HEK293T (cell line): ENCODE measurements at regions not wholly inside any gene's neighbourhood (a gene's known extent, or its start where the extent isn't known, plus 50 kb on each side); places are given as distances from the start of the nearest gene placed in this dataset.

Experiments used
- CTCF ChIA-PET: fragments of 350-600 bp; formaldehyde crosslinking; extraction: SDS; loops from one replicate; lab custom pipeline; 2021; ENCODE audit warnings: antibody characterized with exemption, inconsistent platforms; lab: Yijun Ruan, JAX
- POLR2A ChIA-PET: fragments of 350-600 bp; formaldehyde crosslinking; extraction: SDS; loops from one replicate; lab custom pipeline; 2020; ENCODE audit warnings: antibody characterized with exemption, inconsistent platforms; lab: Yijun Ruan, JAX
- DNase-seq: peaks from one replicate; pipeline ENCODE4 v3.0.0; 2012; ENCODE audit warnings: mixed read lengths; ENCODE audit errors: extremely low spot score
- ARNT ChIP-seq: fragments of 450-650 bp; IDR thresholded peaks from 2 replicates; pipeline ENCODE4 v1.6.1; 2017; ENCODE audit warnings: mild to moderate bottlenecking
- BHLHE40 ChIP-seq: fragments of 450-650 bp; IDR thresholded peaks from 2 replicates; pipeline ENCODE4 v1.6.1; 2016; ENCODE audit warnings: mild to moderate bottlenecking, moderate library complexity, borderline replicate concordance
- CTBP1 ChIP-seq: fragments of 450-650 bp; IDR thresholded peaks from 2 replicates; pipeline ENCODE4 v1.6.1; 2016; ENCODE audit warnings: borderline replicate concordance
- ELF4 ChIP-seq: fragments of 450-650 bp; IDR thresholded peaks from 2 replicates; pipeline ENCODE4 v1.6.1; 2017; ENCODE audit warnings: antibody characterized with exemption
- FOXA1 ChIP-seq: fragments of 450-650 bp; IDR thresholded peaks from 2 replicates; pipeline ENCODE4 v1.6.1; 2016; ENCODE audit warnings: mild to moderate bottlenecking
- FOXK2 ChIP-seq: fragments of 450-650 bp; IDR thresholded peaks from 2 replicates; pipeline ENCODE4 v1.6.1; 2016; ENCODE audit warnings: mild to moderate bottlenecking
- FOXM1 ChIP-seq: fragments of 450-650 bp; IDR thresholded peaks from 2 replicates; pipeline ENCODE4 v1.6.1; 2017; ENCODE audit warnings: mild to moderate bottlenecking, borderline replicate concordance
- HDGF ChIP-seq: fragments of 450-650 bp; IDR thresholded peaks from 2 replicates; pipeline ENCODE4 v1.6.1; 2017; ENCODE audit warnings: antibody characterized with exemption, borderline replicate concordance
- L3MBTL2 ChIP-seq: fragments of 450-650 bp; conservative IDR thresholded peaks from 2 replicates; pipeline ENCODE4 v1.6.1; 2016; ENCODE audit warnings: mild to moderate bottlenecking
- LEF1 ChIP-seq: fragments of 450-650 bp; IDR thresholded peaks from 2 replicates; pipeline ENCODE4 v1.6.1; 2017; ENCODE audit warnings: mild to moderate bottlenecking, borderline replicate concordance
- NFRKB ChIP-seq: fragments of 450-650 bp; IDR thresholded peaks from 2 replicates; pipeline ENCODE4 v1.6.1; 2016; ENCODE audit warnings: mild to moderate bottlenecking, moderate library complexity
- SP1 ChIP-seq: fragments of 450-650 bp; IDR thresholded peaks from 2 replicates; pipeline ENCODE4 v1.6.1; 2017
- SUZ12 ChIP-seq: fragments of 450-650 bp; IDR thresholded peaks from 2 replicates; pipeline ENCODE4 v1.6.1; 2016; ENCODE audit warnings: mild to moderate bottlenecking
- TARDBP ChIP-seq: fragments of 450-650 bp; IDR thresholded peaks from 2 replicates; pipeline ENCODE4 v1.6.1; 2016
- ZNF384 ChIP-seq: fragments of 450-650 bp; IDR thresholded peaks from 2 replicates; pipeline ENCODE4 v1.6.1; 2016
- TF ChIP-seq, protein P1 (sequence below): fragments of 450-650 bp; IDR thresholded peaks from 2 replicates; pipeline ENCODE4 v1.6.1; 2016

GRCh38 chr15:95837341-95838004, 493.0 kb upstream of the NR2F2 start:
- no peak for TF ChIP-seq SUZ12
- TF ChIP-seq, protein P1, sequence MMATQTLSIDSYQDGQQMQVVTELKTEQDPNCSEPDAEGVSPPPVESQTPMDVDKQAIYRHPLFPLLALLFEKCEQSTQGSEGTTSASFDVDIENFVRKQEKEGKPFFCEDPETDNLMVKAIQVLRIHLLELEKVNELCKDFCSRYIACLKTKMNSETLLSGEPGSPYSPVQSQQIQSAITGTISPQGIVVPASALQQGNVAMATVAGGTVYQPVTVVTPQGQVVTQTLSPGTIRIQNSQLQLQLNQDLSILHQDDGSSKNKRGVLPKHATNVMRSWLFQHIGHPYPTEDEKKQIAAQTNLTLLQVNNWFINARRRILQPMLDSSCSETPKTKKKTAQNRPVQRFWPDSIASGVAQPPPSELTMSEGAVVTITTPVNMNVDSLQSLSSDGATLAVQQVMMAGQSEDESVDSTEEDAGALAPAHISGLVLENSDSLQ: no peak
- TF ChIP-seq FOXA1: no peak
- TF ChIP-seq ELF4: no peak
- TF ChIP-seq NFRKB: no peak
- no peak for TF ChIP-seq FOXM1
- TF ChIP-seq FOXK2: no peak
- no peak for TF ChIP-seq ZNF384
- TF ChIP-seq BHLHE40: no peak
- TF ChIP-seq SP1: no peak
- TF ChIP-seq HDGF: no peak
- TF ChIP-seq LEF1: no peak
- TF ChIP-seq ARNT: no peak
- TF ChIP-seq TARDBP: no peak
- TF ChIP-seq L3MBTL2: no peak
- TF ChIP-seq CTBP1: no peak
- ChIA-PET POLR2A (interaction anchor here (1.0 kb wide), 1 partner anchor 22 kb away, joined by 3 read pairs; no protein-coding TSS in a partner anchor), CTCF (interaction anchor here (0.6 kb wide), 1 partner anchor 378 kb away, joined by 3 read pairs; no protein-coding TSS in a partner anchor)
- DNase-seq: no peak

DNA sequence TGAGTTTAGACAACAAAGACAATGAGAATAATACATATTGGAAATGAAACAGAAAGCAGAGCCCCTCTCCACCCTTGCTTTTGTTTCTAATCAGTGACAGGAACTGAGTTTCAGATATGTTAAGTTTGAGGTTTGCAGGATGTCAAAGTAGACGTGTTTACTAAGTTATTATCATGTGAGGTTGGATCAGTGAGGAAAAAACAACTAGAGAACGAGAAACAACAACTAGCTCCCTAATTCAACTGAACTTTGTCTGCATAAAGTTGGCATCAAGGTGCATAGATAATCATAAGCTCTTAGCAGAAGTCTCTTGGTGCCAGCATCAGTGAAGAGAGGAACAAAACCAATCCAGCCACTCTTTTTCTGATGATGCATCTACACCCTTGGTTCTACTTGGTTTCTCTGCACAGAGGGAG, 491.1 kb upstream of the NR2F2 start:
- ChIA-PET CTCF (no interaction called here), POLR2A (no interaction called here)
- TF ChIP-seq ZNF384 (no peak), L3MBTL2 (no peak), NFRKB (no peak), ELF4 (no peak), ARNT (no peak), CTBP1 (no peak), TARDBP (no peak), BHLHE40 (no peak), LEF1 (no peak), FOXM1 (no peak), SUZ12 (no peak), FOXK2 (no peak), HDGF (no peak), FOXA1 (no peak), SP1 (no peak)
- TF ChIP-seq, protein P1: no peak
- no peak for DNase-seq

DNA sequence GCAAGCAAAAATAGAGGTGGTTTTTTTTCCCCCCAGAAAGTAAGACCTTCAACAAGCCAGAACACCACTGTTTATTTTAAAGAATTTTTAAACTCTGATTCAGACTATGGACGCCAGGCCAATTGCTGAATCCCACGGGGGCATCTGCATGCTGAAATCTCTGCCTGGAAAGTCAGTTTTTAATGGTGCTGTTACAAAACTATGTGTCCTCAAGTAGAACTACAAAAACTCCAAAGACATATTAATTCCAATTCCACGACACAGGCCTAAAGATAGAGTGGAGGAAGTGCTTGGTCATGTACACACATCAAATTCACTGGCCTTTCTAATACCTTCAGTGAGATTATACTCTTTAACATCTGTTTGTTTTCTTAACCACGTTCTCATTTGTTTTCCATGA, 490.5 kb upstream of the NR2F2 start:
- DNase-seq: no peak
- TF ChIP-seq SP1 (no peak), FOXM1 (no peak), LEF1 (no peak), ZNF384 (no peak), HDGF (no peak), TARDBP (no peak), CTBP1 (no peak), FOXA1 (no peak), SUZ12 (no peak), FOXK2 (no peak), ARNT (no peak), NFRKB (no peak), L3MBTL2 (no peak), BHLHE40 (no peak), ELF4 (no peak)
- TF ChIP-seq, protein P1: no peak
- CTCF ChIA-PET: no interaction called here
- POLR2A ChIA-PET: no interaction called here

DNA sequence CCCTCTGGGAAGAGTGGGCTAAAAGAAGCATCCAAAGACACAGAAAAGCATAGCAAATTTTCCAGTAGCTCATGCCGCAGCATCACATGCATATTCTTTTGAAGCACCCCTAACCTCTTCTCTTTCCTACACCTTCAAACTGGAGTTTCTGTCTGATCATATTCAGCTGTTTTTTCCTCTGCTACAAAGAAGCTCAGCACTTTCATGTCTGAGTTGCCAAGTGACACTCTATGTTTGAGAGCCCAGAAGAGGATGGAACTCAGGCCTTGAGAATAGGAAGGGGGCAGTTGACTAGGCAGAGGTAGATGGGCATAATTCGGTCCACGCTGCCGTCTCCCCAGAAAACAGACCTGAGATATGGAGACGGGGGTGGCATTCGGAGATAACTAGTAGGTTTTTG, 489.6 kb upstream of the NR2F2 start:
- TF ChIP-seq ARNT (no peak), SP1 (no peak), HDGF (no peak), CTBP1 (no peak), NFRKB (no peak), FOXK2 (no peak), LEF1 (no peak), SUZ12 (no peak), FOXA1 (no peak), ELF4 (no peak), FOXM1 (no peak), L3MBTL2 (no peak), ZNF384 (no peak), TARDBP (no peak), BHLHE40 (no peak)
- TF ChIP-seq, protein P1: no peak
- no peak for DNase-seq
- CTCF ChIA-PET: no interaction called here
- POLR2A ChIA-PET: no interaction called here

DNA sequence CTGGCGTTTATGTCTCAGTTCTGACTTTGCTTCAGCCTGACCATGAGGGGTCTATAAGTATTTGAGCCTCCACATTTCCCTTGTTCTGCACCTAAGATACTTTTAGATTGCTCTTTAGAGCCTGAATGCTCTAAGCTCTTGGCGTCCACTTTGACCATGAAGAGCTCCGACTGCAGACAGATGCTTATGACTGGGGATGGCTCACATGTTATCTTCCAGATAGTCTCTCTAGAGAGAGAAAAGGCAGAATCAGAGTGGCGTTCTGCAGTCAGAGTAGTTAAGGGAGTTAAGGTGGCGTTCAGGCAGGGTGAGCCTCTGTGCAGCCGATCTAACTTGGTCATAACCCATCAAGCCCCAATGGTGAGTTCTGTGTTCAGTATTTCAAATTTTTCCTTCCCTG, 487.9 kb upstream of the NR2F2 start:
- TF ChIP-seq SUZ12 (no peak), HDGF (no peak), ARNT (no peak), FOXM1 (no peak), CTBP1 (no peak), BHLHE40 (no peak), ELF4 (no peak), ZNF384 (no peak), SP1 (no peak), FOXK2 (no peak), L3MBTL2 (no peak), FOXA1 (no peak), LEF1 (no peak), TARDBP (no peak), NFRKB (no peak)
- TF ChIP-seq, protein P1: no peak
- DNase-seq: no peak
- ChIA-PET CTCF (no interaction called here), POLR2A (no interaction called here)
